Smooth muscle cell (in vitro differentiated cells): ENCODE measurements at regions not wholly inside any gene's neighbourhood (a gene's known extent, or its start where the extent isn't known, plus 50 kb on each side); places are given as distances from the start of the nearest gene placed in this dataset.

ENCODE experiments used
- DNase-seq: peaks from one replicate; lab custom pipeline; 2025; ENCODE audit not compliant: unreplicated experiment; lab: John Stamatoyannopoulos, UW
- H2AFZ ChIP-seq: fragments of 200-600 bp; sonication (generic); 2 replicates; pipeline ENCODE4 v1.6.0; 2016; ENCODE audit warnings: antibody characterized with exemption, low read depth, mild to moderate bottlenecking
- H3F3A ChIP-seq: fragments of 200-600 bp; sonication (generic); 2 replicates; pipeline ENCODE4 v1.6.0; 2017; ENCODE audit warnings: antibody characterized with exemption, low read depth
- H3K27ac ChIP-seq: fragments of 200-600 bp; sonication (generic); 2 replicates; pipeline ENCODE4 v1.5.1; 2016; ENCODE audit warnings: low read depth, mild to moderate bottlenecking
- H3K27me3 ChIP-seq: fragments of 200-600 bp; sonication (generic); 2 replicates; pipeline ENCODE4 v1.6.1; 2016; ENCODE audit warnings: low read depth, mild to moderate bottlenecking
- H3K36me3 ChIP-seq: fragments of 200-600 bp; sonication (generic); 2 replicates; pipeline ENCODE4 v1.5.1; 2016; ENCODE audit warnings: low read depth
- H3K4me1 ChIP-seq: fragments of 200-600 bp; sonication (generic); 2 replicates; pipeline ENCODE4 v1.5.1; 2016; ENCODE audit warnings: low read depth
- H3K4me2 ChIP-seq: fragments of 200-600 bp; sonication (generic); 2 replicates; pipeline ENCODE4 v1.6.0; 2016; ENCODE audit warnings: mild to moderate bottlenecking
- H3K4me3 ChIP-seq: fragments of 200-600 bp; sonication (generic); 2 replicates; pipeline ENCODE4 v1.5.1; 2016; ENCODE audit warnings: mild to moderate bottlenecking
- H3K79me2 ChIP-seq: fragments of 200-600 bp; sonication (generic); 2 replicates; pipeline ENCODE4 v1.6.0; 2016; ENCODE audit warnings: low read depth, mild to moderate bottlenecking
- H3K9ac ChIP-seq: fragments of 200-600 bp; sonication (generic); 2 replicates; pipeline ENCODE4 v1.6.0; 2016; ENCODE audit warnings: low read depth
- H3K9me3 ChIP-seq: fragments of 200-600 bp; sonication (generic); replicated peaks from 2 replicates; pipeline ENCODE4 v1.5.1; 2016; ENCODE audit warnings: low read depth
- H4K20me1 ChIP-seq: fragments of 200-600 bp; sonication (generic); 2 replicates; pipeline ENCODE4 v1.6.0; 2016; ENCODE audit warnings: low read depth
- WGBS: methylation state at CpG from one replicate; pipeline ENCODE4 v1.1.7; 2016; ENCODE audit warnings: low lambda C conversion rate; 5-methylcytosine and 5-hydroxymethylcytosine counted together
- TF ChIP-seq, protein P1 (sequence below): fragments of 200-600 bp; sonication (generic); IDR thresholded peaks from 2 replicates; pipeline ENCODE4 v1.5.1; 2017; ENCODE audit warnings: borderline replicate concordance, mild to moderate bottlenecking, antibody characterized with exemption; ENCODE audit not compliant: insufficient read depth, poor library complexity, severe bottlenecking

DNA sequence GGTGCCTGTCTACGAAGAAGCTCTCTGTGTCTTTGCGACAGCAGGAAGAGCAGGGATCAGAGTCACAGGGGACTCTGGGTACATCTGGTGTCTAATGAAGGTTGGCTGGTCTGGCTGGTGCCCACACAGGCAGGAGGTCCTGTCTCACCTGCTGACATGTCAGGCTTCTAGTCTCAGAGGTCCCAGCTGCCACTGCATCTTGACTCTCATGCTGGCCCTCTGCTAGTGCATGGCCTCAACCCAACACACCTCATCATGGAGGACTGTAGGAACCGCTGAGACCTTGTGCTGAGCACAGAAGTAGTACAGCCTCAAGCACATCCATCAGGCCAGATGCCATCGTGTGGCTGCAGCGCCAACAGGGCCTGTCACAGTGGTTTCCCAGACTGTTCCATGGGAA lies 206.1 kb upstream of the NR2F2 start:
- 94% methylated on average over 5 of the region's 5 CpGs for WGBS
- H3K9ac ChIP-seq: no peak overlapping the region
- TF ChIP-seq, protein P1, sequence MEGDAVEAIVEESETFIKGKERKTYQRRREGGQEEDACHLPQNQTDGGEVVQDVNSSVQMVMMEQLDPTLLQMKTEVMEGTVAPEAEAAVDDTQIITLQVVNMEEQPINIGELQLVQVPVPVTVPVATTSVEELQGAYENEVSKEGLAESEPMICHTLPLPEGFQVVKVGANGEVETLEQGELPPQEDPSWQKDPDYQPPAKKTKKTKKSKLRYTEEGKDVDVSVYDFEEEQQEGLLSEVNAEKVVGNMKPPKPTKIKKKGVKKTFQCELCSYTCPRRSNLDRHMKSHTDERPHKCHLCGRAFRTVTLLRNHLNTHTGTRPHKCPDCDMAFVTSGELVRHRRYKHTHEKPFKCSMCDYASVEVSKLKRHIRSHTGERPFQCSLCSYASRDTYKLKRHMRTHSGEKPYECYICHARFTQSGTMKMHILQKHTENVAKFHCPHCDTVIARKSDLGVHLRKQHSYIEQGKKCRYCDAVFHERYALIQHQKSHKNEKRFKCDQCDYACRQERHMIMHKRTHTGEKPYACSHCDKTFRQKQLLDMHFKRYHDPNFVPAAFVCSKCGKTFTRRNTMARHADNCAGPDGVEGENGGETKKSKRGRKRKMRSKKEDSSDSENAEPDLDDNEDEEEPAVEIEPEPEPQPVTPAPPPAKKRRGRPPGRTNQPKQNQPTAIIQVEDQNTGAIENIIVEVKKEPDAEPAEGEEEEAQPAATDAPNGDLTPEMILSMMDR: no peak
- no peak overlapping the region for H3K27ac ChIP-seq
- H3F3A ChIP-seq: no peaks in the 10 kb centered on the region
- no peaks in the 10 kb centered on the region for H4K20me1 ChIP-seq
- H3K9me3 ChIP-seq: no peaks in the 10 kb centered on the region
- no peaks in the 10 kb centered on the region for H3K4me1 ChIP-seq
- DNase-seq: no peak
- H3K36me3 ChIP-seq: no peaks in the 10 kb centered on the region
- H3K27me3 ChIP-seq: no peaks in the 10 kb centered on the region
- H3K4me3 ChIP-seq: no peak overlapping the region
- no peak overlapping the region for H3K4me2 ChIP-seq
- H2AFZ ChIP-seq: no peak overlapping the region
- no peaks in the 10 kb centered on the region for H3K79me2 ChIP-seq

DNA sequence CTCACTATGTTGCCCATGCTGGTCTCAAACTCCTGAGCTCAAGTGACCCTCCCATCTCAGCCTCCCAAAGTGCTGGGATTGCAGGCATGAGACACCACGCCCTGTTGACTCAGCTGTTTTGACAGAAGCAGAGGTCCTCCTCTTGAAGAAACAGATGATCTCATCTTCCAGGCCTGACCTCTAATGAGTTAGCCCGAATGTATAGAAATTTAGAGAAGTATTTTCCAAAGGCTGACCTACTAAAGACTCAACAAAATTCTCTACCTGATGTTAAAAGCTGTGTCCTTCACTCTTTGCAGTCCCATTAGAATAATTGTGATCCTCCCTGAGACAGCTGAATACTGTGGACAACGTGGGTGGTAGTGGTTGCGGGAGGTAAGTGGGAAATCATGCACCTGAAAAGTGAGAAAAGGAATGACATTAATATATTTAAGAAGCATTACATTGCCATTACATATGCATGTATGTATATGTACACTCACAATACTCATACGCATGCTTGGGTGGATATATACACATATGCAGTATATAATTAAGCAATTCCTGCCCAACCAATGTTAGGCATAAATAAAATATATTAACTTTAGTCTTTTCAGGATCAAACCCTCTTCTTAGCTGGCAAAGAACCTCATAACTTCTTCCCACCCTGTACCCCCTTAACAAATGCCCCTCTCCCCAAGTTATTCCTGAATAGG lies 204.6 kb upstream of the NR2F2 start:
- Histone ChIP-seq H3K27ac (no peak overlapping the region), H3K4me2 (no peak overlapping the region), H3K4me1 (no peaks in the 10 kb centered on the region), H3K79me2 (no peaks in the 10 kb centered on the region), H4K20me1 (no peaks in the 10 kb centered on the region), H3K9ac (no peak overlapping the region), H3K27me3 (no peaks in the 10 kb centered on the region), H3K9me3 (no peaks in the 10 kb centered on the region), H3K36me3 (no peaks in the 10 kb centered on the region), H3K4me3 (no peak overlapping the region), H2AFZ (no peak overlapping the region), H3F3A (no peaks in the 10 kb centered on the region)
- TF ChIP-seq, protein P1: no peak
- DNase-seq: no peak
- 83% methylated on average over 5 of the region's 5 CpGs for WGBS

DNA sequence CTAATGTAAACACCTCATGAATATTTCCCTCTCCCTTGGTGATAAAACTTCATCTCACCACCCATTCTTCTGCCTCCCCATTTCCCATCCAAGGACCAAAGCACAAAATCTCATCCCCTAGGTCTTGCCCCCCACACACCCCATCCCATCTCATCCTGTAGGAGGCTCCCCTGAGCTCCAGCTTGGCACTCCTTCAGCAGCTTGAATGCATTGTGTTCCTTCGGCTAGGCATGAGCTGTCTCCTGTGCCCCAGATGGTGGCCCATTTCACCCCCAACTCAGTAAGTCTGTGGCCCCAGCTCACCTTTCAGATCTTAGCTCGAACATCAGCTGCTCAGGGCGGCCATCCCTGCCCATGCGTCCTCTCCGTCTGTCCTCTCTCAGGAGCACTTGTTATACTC lies 203.6 kb upstream of the NR2F2 start:
- no peak overlapping the region for H3K4me2 ChIP-seq
- no peak overlapping the region for H3K27ac ChIP-seq
- no peaks in the 10 kb centered on the region for H3K36me3 ChIP-seq
- WGBS: 92% methylated on average over 5 of the region's 5 CpGs
- TF ChIP-seq, protein P1: no peak
- H3F3A ChIP-seq: no peaks in the 10 kb centered on the region
- no peak for DNase-seq
- no peaks in the 10 kb centered on the region for H3K4me1 ChIP-seq
- H3K27me3 ChIP-seq: no peaks in the 10 kb centered on the region
- no peak overlapping the region for H2AFZ ChIP-seq
- no peak overlapping the region for H3K9ac ChIP-seq
- no peaks in the 10 kb centered on the region for H4K20me1 ChIP-seq
- no peaks in the 10 kb centered on the region for H3K79me2 ChIP-seq
- H3K9me3 ChIP-seq: no peaks in the 10 kb centered on the region
- H3K4me3 ChIP-seq: no peak overlapping the region

DNA sequence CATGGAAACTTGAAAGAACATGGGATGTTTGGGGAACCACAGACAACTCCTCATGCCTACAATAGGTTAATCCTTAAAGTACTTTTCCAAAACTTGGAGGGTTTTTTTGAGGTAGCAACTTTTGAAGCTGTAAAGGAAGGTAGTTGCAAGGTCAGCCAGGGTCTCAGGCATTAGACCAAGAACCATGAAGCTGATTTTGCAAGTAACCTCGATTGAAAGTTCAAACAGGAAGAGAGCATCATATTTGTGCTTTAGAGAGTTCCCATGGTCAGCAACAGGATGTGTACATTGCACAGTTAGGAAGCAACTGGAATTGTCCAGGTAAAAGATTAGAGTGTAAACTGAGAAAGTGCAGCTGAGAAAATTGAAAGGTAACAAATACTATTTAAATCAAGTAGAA lies 199.8 kb upstream of the NR2F2 start:
- no peak overlapping the region for H2AFZ ChIP-seq
- DNase-seq: no peak
- TF ChIP-seq, protein P1: no peak
- no peak overlapping the region for H3K27ac ChIP-seq
- H3K4me3 ChIP-seq: no peak overlapping the region
- no peaks in the 10 kb centered on the region for H3K36me3 ChIP-seq
- H3K4me1 ChIP-seq: no peaks in the 10 kb centered on the region
- no peaks in the 10 kb centered on the region for H3F3A ChIP-seq
- H3K27me3 ChIP-seq: no peaks in the 10 kb centered on the region
- H3K4me2 ChIP-seq: no peak overlapping the region
- no peaks in the 10 kb centered on the region for H3K9me3 ChIP-seq
- WGBS: 68% methylated on average over 1 of the region's 1 CpG
- H3K9ac ChIP-seq: no peak overlapping the region
- no peaks in the 10 kb centered on the region for H4K20me1 ChIP-seq
- H3K79me2 ChIP-seq: no peaks in the 10 kb centered on the region
